Right lobe of liver (tissue), 4 donors: ENCODE measurements at regions not wholly inside any gene's neighbourhood (a gene's known extent, or its start where the extent isn't known, plus 50 kb on each side); places are given as distances from the start of the nearest gene placed in this dataset.

Source experiments
- POLR2A ChIP-seq: fragments of 450-650 bp; IDR thresholded peaks from one replicate; pipeline ENCODE4 v1.6.1; 2017; ENCODE audit warnings: antibody characterized with exemption, mild to moderate bottlenecking
- TF ChIP-seq, protein P1 (sequence below), 4 donors: fragments of 200-600 bp in 3 of 4; fragments of 450-650 bp in 1 of 4; IDR thresholded peaks; one replicate each; pipeline versions ENCODE4 v1.5.1 to v1.8.0; 2016 to 2022; ENCODE audit warnings: antibody characterized with exemption in 4 of 4, mild to moderate bottlenecking in 2 of 4
- donor health status: DM: no; HTN: no; CAD: no.
- donor health status: DM: no; HTN: no; CAD: no.
- donor health status: DM: no; HTN: yes; CAD: no.

DNA sequence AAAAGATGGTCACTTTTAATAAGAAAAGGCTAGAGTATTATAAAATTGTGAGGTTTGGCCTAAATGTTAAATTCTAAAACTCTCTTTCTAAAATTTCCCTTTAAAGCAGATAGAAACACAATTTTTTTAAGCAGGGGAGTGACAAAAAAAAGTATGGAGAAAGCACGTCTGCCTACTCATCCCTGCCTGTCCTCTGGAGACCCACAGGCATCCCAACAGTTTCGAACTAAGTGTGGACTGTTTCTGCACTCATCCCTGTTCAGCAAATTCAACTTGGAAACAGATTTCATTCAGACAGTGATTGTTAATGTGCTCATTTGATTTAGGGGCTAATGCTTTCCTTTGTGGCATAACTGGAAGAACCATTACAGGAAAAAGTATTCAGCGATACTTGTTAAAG is 192.6 kb upstream of the CXCL12 start:
- TF ChIP-seq, protein P1, sequence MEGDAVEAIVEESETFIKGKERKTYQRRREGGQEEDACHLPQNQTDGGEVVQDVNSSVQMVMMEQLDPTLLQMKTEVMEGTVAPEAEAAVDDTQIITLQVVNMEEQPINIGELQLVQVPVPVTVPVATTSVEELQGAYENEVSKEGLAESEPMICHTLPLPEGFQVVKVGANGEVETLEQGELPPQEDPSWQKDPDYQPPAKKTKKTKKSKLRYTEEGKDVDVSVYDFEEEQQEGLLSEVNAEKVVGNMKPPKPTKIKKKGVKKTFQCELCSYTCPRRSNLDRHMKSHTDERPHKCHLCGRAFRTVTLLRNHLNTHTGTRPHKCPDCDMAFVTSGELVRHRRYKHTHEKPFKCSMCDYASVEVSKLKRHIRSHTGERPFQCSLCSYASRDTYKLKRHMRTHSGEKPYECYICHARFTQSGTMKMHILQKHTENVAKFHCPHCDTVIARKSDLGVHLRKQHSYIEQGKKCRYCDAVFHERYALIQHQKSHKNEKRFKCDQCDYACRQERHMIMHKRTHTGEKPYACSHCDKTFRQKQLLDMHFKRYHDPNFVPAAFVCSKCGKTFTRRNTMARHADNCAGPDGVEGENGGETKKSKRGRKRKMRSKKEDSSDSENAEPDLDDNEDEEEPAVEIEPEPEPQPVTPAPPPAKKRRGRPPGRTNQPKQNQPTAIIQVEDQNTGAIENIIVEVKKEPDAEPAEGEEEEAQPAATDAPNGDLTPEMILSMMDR (IDR thresholded peaks at IDR 0.05): no peak
- TF ChIP-seq POLR2A: no peak
